HTR-8/SVneo (cell line): ENCODE measurements at regions not wholly inside any gene's neighbourhood (a gene's known extent, or its start where the extent isn't known, plus 50 kb on each side); places are given as distances from the start of the nearest gene placed in this dataset.
"Not testable (repeated sequence)": the region's sequence is repeated elsewhere in the genome, so short reads cannot be mapped to it uniquely, and the experiment has no call there.

Experiments used
- DNase-seq: peaks from one replicate; pipeline ENCODE4 v3.0.0; 2011; ENCODE audit warnings: low spot score, mixed read lengths; ENCODE audit not compliant: insufficient read length
- FAIRE-seq: peaks from 2 replicates; lab custom pipeline; 2011; peaks lifted over from hg19 to GRCh38; lab: Jason Lieb, UNC

GRCh38 chr12:91722072-91722471 lies 423.6 kb downstream of the BTG1 start:
- no peak for FAIRE-seq

GRCh38 chr12:91721023-91721422 lies 424.6 kb downstream of the BTG1 start:
- no peak for DNase-seq
- no peak for FAIRE-seq

More at GRCh38 chr12:91722072-91722471, 423.6 kb downstream of the BTG1 start:
- no peak for DNase-seq

- DNase-seq (no peak), FAIRE-seq (no peak)
These were observed 427.3 kb downstream of the BTG1 start for GRCh38 chr12:91718326-91718725.

GRCh38 chr12:91717804-91718203 lies 427.8 kb downstream of the BTG1 start:
- DNase-seq = no peak
- FAIRE-seq = no peak

- DNase-seq, FAIRE-seq: not testable (repeated sequence)
These were observed 433.7 kb downstream of the BTG1 start for GRCh38 chr12:91711925-91712324.

GRCh38 chr12:91706466-91706865 lies 439.2 kb downstream of the BTG1 start:
- DNase-seq (no peak), FAIRE-seq (no peak)

GRCh38 chr12:91704446-91704845 lies 441.2 kb downstream of the BTG1 start:
- DNase-seq (no peak), FAIRE-seq (no peak)

- FAIRE-seq (no peak), DNase-seq (no peak)
These were observed 442.0 kb downstream of the BTG1 start for GRCh38 chr12:91703491-91704283.

GRCh38 chr12:91702843-91703425 lies 442.7 kb downstream of the BTG1 start:
- FAIRE-seq (no peak), DNase-seq (no peak)

- no peak for DNase-seq
- FAIRE-seq = no peak
These were observed 449.7 kb downstream of the BTG1 start for GRCh38 chr12:91695964-91696363.

GRCh38 chr12:91695406-91695805 lies 450.2 kb downstream of the BTG1 start:
- not testable (repeated sequence) for FAIRE-seq, DNase-seq

GRCh38 chr12:91690531-91690930 lies 455.1 kb downstream of the BTG1 start:
- FAIRE-seq = no peak
- no peak for DNase-seq

GRCh38 chr12:91687052-91688017 lies 458.3 kb downstream of the BTG1 start:
- no peak for DNase-seq
- FAIRE-seq = no peak

GRCh38 chr12:91685917-91686316 lies 459.7 kb downstream of the BTG1 start:
- no peak for DNase-seq
- no peak for FAIRE-seq

- FAIRE-seq (no peak), DNase-seq (no peak)
These were observed 463.9 kb downstream of the BTG1 start for GRCh38 chr12:91681751-91682150.

GRCh38 chr12:91680864-91681263 lies 464.8 kb downstream of the BTG1 start:
- DNase-seq (no peak), FAIRE-seq (no peak)

- FAIRE-seq (no peak), DNase-seq (no peak)
These were observed 468.1 kb downstream of the BTG1 start for GRCh38 chr12:91677556-91677955.

- FAIRE-seq = no peak
- no peak for DNase-seq
These were observed 470.2 kb downstream of the BTG1 start for GRCh38 chr12:91675401-91675800.

GRCh38 chr12:91672130-91672529 lies 473.5 kb downstream of the BTG1 start:
- no peak for FAIRE-seq
- no peak for DNase-seq

- DNase-seq = no peak
- no peak for FAIRE-seq
These were observed 478.0 kb downstream of the BTG1 start for GRCh38 chr12:91667694-91668093.

GRCh38 chr12:91663744-91664143 lies 481.1 kb upstream of the DCN start:
- DNase-seq (no peak), FAIRE-seq (no peak)
